ENCODE measurements at regions not wholly inside any gene's neighbourhood (a gene's known extent, or its start where the extent isn't known, plus 50 kb on each side); places are given as distances from the start of the nearest gene placed in this dataset.

DNA sequence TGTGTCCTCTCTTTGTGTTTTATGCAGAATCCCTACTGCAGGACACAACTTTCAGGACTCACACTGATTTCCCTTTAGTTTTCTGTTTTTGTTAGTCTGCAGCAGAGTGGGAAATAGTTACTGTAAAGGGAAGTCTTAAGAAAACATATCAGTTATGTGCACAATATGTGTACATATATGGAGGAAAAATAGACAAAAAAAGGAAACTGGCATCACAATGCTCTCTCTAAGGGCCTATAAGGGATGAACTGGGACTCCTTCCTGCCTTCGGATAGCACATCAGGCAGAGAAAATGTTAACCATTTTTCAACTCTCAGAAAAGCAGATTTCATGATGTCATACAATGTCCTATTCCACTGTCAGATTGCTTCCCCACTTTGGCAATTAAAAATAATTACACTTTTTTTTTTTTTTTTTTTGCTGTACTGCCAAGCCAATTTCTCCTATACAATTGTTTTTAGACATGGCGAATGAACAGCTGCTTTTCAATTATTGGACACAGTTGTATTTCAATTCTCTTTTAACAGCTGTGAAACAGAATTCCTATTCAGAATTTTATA, 112.5 kb upstream of the KCNJ16 start:
- no peak overlapping the region for H3K27ac ChIP-seq
- H3K4me3 ChIP-seq (ENCODE audit: low read depth, low read length): no peak overlapping the region
- no peak overlapping the region for H3K4me2 ChIP-seq (ENCODE audit: low read length)
- H3K79me2 ChIP-seq: no peaks in the 10 kb centered on the region
- peak overlapping the region; percentile 18 for H2AFZ ChIP-seq
- no peaks in the 10 kb centered on the region for H3K36me3 ChIP-seq (ENCODE audit: control insufficient read depth, insufficient read depth, low read length)
- no peaks in the 10 kb centered on the region for H3K9me3 ChIP-seq (ENCODE audit: control insufficient read depth, low read length)
- H3K9ac ChIP-seq: no peak overlapping the region
- TF ChIP-seq, protein P1, sequence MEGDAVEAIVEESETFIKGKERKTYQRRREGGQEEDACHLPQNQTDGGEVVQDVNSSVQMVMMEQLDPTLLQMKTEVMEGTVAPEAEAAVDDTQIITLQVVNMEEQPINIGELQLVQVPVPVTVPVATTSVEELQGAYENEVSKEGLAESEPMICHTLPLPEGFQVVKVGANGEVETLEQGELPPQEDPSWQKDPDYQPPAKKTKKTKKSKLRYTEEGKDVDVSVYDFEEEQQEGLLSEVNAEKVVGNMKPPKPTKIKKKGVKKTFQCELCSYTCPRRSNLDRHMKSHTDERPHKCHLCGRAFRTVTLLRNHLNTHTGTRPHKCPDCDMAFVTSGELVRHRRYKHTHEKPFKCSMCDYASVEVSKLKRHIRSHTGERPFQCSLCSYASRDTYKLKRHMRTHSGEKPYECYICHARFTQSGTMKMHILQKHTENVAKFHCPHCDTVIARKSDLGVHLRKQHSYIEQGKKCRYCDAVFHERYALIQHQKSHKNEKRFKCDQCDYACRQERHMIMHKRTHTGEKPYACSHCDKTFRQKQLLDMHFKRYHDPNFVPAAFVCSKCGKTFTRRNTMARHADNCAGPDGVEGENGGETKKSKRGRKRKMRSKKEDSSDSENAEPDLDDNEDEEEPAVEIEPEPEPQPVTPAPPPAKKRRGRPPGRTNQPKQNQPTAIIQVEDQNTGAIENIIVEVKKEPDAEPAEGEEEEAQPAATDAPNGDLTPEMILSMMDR (IDR thresholded peaks at IDR 0.05): no peak
- H3K27me3 ChIP-seq (ENCODE audit: control insufficient read depth, insufficient read depth, low read length): no peaks in the 10 kb centered on the region
- peaks cover 2% of the 10 kb centered on the region for H3K4me1 ChIP-seq

DNA sequence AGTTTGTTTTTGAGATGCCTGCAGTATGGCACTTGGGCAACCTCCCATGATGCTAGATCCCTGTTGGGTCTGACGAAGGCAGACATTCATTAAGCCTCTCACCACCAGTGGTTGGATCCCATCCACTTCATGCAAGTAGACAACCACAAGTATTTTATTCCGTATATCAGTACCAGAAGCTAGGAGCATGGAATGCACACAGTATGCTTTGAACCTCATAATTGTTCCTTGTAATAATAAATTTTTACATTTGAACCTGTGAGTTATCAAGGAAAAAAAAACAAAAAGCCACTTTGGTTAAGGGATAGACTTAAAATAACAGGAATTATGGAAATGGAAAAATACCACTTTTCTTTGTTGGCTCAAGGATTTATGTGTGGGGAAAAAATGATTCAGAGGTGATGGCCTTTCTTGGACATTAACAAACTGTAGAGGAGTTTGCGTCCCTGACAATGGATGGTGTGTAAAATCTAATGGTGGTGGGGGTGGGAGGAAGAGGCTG, 107.1 kb upstream of the KCNJ16 start:
- H3K36me3 ChIP-seq (ENCODE audit: control insufficient read depth, insufficient read depth, low read length): no peaks in the 10 kb centered on the region
- TF ChIP-seq, protein P1 (IDR thresholded peaks at IDR 0.05): no peak
- H3K27me3 ChIP-seq (ENCODE audit: control insufficient read depth, insufficient read depth, low read length): no peaks in the 10 kb centered on the region
- H3K4me3 ChIP-seq (ENCODE audit: low read depth, low read length): no peak overlapping the region
- H3K9me3 ChIP-seq (ENCODE audit: control insufficient read depth, low read length): no peaks in the 10 kb centered on the region
- no peaks in the 10 kb centered on the region for H3K79me2 ChIP-seq
- no peak overlapping the region for H3K9ac ChIP-seq
- no peak overlapping the region for H2AFZ ChIP-seq
- H3K4me2 ChIP-seq (ENCODE audit: low read length): no peak overlapping the region
- H3K4me1 ChIP-seq: no peaks in the 10 kb centered on the region
- H3K27ac ChIP-seq: no peak overlapping the region

DNA sequence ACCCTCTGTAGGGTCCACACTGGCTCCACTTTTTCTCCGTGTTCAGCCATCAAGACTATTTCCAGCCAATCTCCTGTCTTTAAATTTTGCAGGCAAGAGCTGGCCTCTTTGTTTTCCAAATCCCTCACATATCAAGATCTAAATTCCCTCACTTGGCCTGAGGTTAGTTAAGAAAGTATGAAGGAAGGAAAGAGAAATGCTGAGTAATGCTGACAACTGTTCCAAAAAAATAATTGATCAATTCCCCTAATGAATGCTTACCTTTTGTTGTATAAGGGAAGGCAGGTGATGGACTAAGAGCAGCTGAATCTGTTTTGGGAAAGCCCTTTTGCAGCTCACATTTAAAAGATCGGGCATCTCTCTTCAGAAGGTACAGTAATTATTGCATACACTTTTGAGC, 105.1 kb upstream of the KCNJ16 start:
- H3K79me2 ChIP-seq: no peaks in the 10 kb centered on the region
- H3K9ac ChIP-seq: no peak overlapping the region
- H3K27ac ChIP-seq: no peak overlapping the region
- H3K4me1 ChIP-seq: no peaks in the 10 kb centered on the region
- TF ChIP-seq, protein P1 (IDR thresholded peaks at IDR 0.05): no peak
- H3K4me3 ChIP-seq (ENCODE audit: low read depth, low read length): no peak overlapping the region
- no peaks in the 10 kb centered on the region for H3K9me3 ChIP-seq (ENCODE audit: control insufficient read depth, low read length)
- no peak overlapping the region for H3K4me2 ChIP-seq (ENCODE audit: low read length)
- H2AFZ ChIP-seq: no peak overlapping the region
- H3K27me3 ChIP-seq (ENCODE audit: control insufficient read depth, insufficient read depth, low read length): no peaks in the 10 kb centered on the region
- no peaks in the 10 kb centered on the region for H3K36me3 ChIP-seq (ENCODE audit: control insufficient read depth, insufficient read depth, low read length)

DNA sequence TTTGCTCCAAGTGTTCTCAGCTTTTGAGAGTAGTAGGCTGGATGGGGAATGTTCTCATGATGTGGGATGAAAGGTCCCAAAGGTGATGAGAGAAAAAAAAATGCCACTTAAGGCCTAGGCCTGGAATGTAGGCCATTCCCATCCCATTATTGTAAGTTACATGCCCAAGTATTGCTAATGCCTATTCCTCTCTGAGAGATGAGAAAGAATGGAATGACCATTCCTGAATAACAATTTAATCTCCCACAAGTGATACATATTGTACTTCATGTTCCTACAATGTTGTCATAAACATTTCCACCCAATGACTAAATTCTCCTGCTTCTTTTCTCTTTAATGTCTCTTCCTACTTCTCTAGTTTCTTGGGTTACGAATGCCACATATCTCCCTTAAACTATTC, 102.8 kb upstream of the KCNJ16 start:
- H3K79me2 ChIP-seq: no peaks in the 10 kb centered on the region
- no peak overlapping the region for H3K27ac ChIP-seq
- H3K4me3 ChIP-seq (ENCODE audit: low read depth, low read length): no peak overlapping the region
- no peaks in the 10 kb centered on the region for H3K36me3 ChIP-seq (ENCODE audit: control insufficient read depth, insufficient read depth, low read length)
- TF ChIP-seq, protein P1 (IDR thresholded peaks at IDR 0.05): no peak
- H3K9me3 ChIP-seq (ENCODE audit: control insufficient read depth, low read length): no peaks in the 10 kb centered on the region
- no peak overlapping the region for H3K4me2 ChIP-seq (ENCODE audit: low read length)
- no peak overlapping the region for H2AFZ ChIP-seq
- no peaks in the 10 kb centered on the region for H3K27me3 ChIP-seq (ENCODE audit: control insufficient read depth, insufficient read depth, low read length)
- no peaks in the 10 kb centered on the region for H3K4me1 ChIP-seq
- H3K9ac ChIP-seq: no peak overlapping the region

DNA sequence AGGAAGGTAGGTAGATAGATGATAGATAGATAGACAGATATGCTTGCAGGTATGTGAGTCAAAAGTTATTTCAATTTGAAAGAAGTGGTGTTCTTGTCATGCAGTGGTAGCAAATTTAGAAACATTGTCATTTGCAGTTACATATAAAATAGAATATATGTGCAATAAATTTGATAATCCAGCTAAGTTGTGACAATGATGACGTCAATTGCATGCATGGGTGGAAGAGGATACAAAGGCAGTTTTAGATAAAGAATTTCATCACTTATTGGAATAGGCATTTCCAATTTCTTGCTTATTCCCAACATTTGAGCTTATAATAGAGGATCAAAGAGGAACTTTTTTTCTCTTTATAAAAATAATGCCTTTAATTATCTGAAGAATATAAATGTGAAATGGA, 99.2 kb upstream of the KCNJ16 start:
- TF ChIP-seq, protein P1 (IDR thresholded peaks at IDR 0.05): no peak

More for the DNA sequence above, 99.2 kb upstream of the KCNJ16 start:
- no peak overlapping the region for H2AFZ ChIP-seq
- H3K36me3 ChIP-seq (ENCODE audit: control insufficient read depth, insufficient read depth, low read length): no peaks in the 10 kb centered on the region
- no peaks in the 10 kb centered on the region for H3K27me3 ChIP-seq (ENCODE audit: control insufficient read depth, insufficient read depth, low read length)
- no peaks in the 10 kb centered on the region for H3K4me1 ChIP-seq
- H3K4me3 ChIP-seq (ENCODE audit: low read depth, low read length): no peak overlapping the region
- no peak overlapping the region for H3K27ac ChIP-seq
- H3K4me2 ChIP-seq (ENCODE audit: low read length): no peak overlapping the region
- H3K79me2 ChIP-seq: no peaks in the 10 kb centered on the region
- no peak overlapping the region for H3K9ac ChIP-seq
- H3K9me3 ChIP-seq (ENCODE audit: control insufficient read depth, low read length): no peaks in the 10 kb centered on the region
